RWPE2 (cell line): ENCODE measurements at regions not wholly inside any gene's neighbourhood (a gene's known extent, or its start where the extent isn't known, plus 50 kb on each side); places are given as distances from the start of the nearest gene placed in this dataset.
A peak's percentile ranks its signal among the peaks of the same experiment; 100 is the strongest.

ENCODE experiments used
- ATAC-seq: fragments of 200-7000 bp; cut with Tn5 transposase; 3 replicates; pipeline ENCODE4 v1.9.1; 2021; ENCODE audit warnings: low read depth
- DNase-seq: peaks from one replicate; pipeline ENCODE4 v3.0.0-alpha.2; 2020; ENCODE audit warnings: low spot score
- H3K27ac ChIP-seq: fragments of 450-650 bp; 2 replicates; pipeline ENCODE4 v1.5.1; 2017; ENCODE audit warnings: mild to moderate bottlenecking; ENCODE audit not compliant: poor library complexity, severe bottlenecking
- H3K27me3 ChIP-seq: fragments of 250-450 bp; sonication (Bioruptor Pico); 2 replicates; pipeline ENCODE4 v1.5.1; 2021; ENCODE audit warnings: mild to moderate bottlenecking, moderate library complexity; ENCODE audit not compliant: insufficient read depth, poor library complexity, severe bottlenecking
- H3K36me3 ChIP-seq: fragments of 250-450 bp; sonication (Bioruptor Pico); 2 replicates; pipeline ENCODE4 v1.5.1; 2020; ENCODE audit warnings: low read depth, mild to moderate bottlenecking, moderate library complexity
- H3K4me1 ChIP-seq: fragments of 250-450 bp; sonication (Bioruptor Pico); 2 replicates; pipeline ENCODE4 v1.5.1; 2021; ENCODE audit warnings: mild to moderate bottlenecking, moderate library complexity; ENCODE audit not compliant: insufficient read depth, poor library complexity, severe bottlenecking
- H3K4me3 ChIP-seq: fragments of 250-450 bp; sonication (Bioruptor Pico); 2 replicates; pipeline ENCODE4 v1.5.1; 2021; ENCODE audit warnings: mild to moderate bottlenecking, moderate library complexity; ENCODE audit not compliant: severe bottlenecking
- H3K9me3 ChIP-seq: fragments of 250-450 bp; sonication (Bioruptor Pico); 2 replicates; pipeline ENCODE4 v1.5.1; 2021; ENCODE audit warnings: mild to moderate bottlenecking, moderate library complexity; ENCODE audit not compliant: severe bottlenecking
- TF ChIP-seq, protein P1 (sequence below): fragments of 450-650 bp; IDR thresholded peaks from one replicate; pipeline ENCODE4 v1.5.1; 2017; ENCODE audit warnings: mild to moderate bottlenecking, moderate library complexity; ENCODE audit not compliant: poor library complexity, severe bottlenecking

DNA sequence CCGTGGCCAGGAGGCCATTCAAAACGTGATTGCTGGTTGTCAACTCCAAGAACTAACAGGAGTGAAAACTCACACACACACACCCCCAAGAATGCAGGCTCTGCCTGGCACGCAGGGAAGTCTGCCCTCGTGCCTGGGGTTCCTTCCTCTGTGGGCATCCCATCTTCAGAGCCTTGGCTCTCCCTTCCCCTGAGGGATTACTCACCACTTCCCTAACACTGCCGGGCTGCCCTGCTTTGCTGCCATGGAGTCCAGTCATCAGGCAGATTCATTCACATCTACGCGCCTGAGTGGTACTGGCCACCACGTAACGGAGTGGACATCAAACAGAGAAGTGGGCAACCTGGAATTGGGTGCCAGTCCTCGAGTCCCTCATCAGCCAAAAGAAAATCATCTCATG is 120.7 kb upstream of the TMEM45B start:
- Histone ChIP-seq H3K36me3 (no peaks in the 10 kb centered on the region), H3K9me3 (no peaks in the 10 kb centered on the region), H3K27ac (no peak overlapping the region), H3K4me3 (no peak overlapping the region), H3K4me1 (peaks cover 6% of the 10 kb centered on the region), H3K27me3 (no peaks in the 10 kb centered on the region)
- peak; percentile 60 for ATAC-seq
- TF ChIP-seq, protein P1, sequence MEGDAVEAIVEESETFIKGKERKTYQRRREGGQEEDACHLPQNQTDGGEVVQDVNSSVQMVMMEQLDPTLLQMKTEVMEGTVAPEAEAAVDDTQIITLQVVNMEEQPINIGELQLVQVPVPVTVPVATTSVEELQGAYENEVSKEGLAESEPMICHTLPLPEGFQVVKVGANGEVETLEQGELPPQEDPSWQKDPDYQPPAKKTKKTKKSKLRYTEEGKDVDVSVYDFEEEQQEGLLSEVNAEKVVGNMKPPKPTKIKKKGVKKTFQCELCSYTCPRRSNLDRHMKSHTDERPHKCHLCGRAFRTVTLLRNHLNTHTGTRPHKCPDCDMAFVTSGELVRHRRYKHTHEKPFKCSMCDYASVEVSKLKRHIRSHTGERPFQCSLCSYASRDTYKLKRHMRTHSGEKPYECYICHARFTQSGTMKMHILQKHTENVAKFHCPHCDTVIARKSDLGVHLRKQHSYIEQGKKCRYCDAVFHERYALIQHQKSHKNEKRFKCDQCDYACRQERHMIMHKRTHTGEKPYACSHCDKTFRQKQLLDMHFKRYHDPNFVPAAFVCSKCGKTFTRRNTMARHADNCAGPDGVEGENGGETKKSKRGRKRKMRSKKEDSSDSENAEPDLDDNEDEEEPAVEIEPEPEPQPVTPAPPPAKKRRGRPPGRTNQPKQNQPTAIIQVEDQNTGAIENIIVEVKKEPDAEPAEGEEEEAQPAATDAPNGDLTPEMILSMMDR: no peak
- no peak for DNase-seq

DNA sequence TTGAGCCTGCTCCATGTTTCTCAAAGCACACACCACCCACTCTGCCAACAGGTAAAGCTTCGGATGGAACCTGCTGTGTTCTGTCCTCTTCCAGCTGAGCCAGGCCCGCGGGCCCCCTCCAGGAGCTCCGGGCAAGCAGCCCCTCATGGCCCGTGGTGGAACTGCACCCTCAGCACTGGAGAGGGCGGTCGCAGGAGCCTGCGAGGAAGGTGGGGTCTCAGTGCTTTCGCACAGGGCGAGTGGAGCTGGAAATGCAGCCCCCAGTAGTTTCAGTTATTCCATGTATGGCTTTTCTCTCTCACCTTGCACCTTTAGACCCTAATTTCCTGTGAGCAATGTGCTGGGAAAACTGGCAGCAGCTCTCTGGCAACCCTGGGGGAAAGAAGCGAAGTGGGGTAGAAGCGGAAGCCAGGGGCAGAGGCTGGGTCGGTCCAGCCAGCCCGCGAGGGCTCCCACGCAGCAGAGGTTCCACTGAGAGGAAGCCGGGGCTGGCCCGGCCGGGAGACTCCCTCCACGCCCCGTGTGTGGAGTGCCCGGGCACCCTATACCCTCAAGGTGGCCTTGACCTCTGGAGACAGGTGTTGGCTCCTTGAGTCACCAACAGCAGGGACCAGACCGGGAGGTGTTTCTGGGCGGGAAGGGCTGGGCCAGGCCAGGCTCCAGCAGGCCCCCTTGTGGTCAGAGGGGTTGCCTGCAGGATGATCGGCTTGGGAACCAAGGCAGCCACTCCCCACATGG is 119.9 kb upstream of the TMEM45B start:
- H3K27me3 ChIP-seq: no peaks in the 10 kb centered on the region
- H3K4me1 ChIP-seq: peaks cover 9% of the 10 kb centered on the region
- no peaks in the 10 kb centered on the region for H3K9me3 ChIP-seq
- ATAC-seq: peak; percentile 22; the same call in 1 of the 3 replicates
- TF ChIP-seq, protein P1: peak; percentile 59
- no peak overlapping the region for H3K27ac ChIP-seq
- DNase-seq: no peak
- H3K4me3 ChIP-seq: no peak overlapping the region
- no peaks in the 10 kb centered on the region for H3K36me3 ChIP-seq

DNA sequence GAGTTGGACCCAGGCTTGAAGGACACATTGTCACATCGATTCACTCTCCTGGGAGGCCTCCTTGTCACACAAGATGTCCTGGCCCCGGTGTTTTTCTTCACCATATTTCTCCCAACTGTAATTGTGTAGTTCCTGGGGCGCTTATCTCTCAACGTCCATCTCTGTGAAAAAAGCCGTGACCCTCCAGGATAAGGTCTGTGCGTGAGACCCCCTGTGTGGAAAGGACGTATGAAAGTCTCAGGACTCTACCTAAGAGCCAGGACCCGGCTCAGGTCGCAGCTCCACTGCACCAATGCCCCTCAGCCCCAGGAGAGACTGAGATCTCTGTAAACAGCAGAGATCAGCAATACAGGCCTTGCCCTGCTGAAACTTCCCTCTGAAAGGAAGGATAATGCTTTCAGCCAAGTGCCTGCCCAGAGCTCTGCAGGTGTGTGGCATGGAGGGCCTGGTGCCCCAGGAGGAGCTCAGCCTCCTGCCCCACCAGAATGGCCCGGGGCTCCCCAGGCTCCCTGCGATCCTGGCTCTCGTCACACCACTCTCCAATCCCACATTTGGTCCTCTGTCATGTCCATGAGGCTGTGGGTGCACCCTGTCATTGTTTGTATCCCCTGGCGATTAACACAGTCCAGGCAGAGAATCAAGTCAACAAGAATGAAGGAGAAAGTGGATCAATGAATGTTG is 119.2 kb upstream of the TMEM45B start:
- H3K4me3 ChIP-seq: no peak overlapping the region
- TF ChIP-seq, protein P1: peak; percentile 23
- no peaks in the 10 kb centered on the region for H3K27me3 ChIP-seq
- H3K36me3 ChIP-seq: no peaks in the 10 kb centered on the region
- no peak for ATAC-seq
- no peaks in the 10 kb centered on the region for H3K9me3 ChIP-seq
- DNase-seq: no peak
- H3K27ac ChIP-seq: no peak overlapping the region
- H3K4me1 ChIP-seq: peaks cover 9% of the 10 kb centered on the region

- H3K36me3 ChIP-seq: no peaks in the 10 kb centered on the region
- peaks cover 10% of the 10 kb centered on the region for H3K4me1 ChIP-seq
- ATAC-seq: no peak
- H3K4me3 ChIP-seq: no peak overlapping the region
- no peak overlapping the region for H3K27ac ChIP-seq
- H3K27me3 ChIP-seq: no peaks in the 10 kb centered on the region
- H3K9me3 ChIP-seq: no peaks in the 10 kb centered on the region
- TF ChIP-seq, protein P1: no peak
- no peak for DNase-seq
Measured at GRCh38 chr11:129698212-129698611, 117.4 kb upstream of the TMEM45B start.

GRCh38 chr11:129699711-129700304 is 115.8 kb upstream of the TMEM45B start:
- no peak overlapping the region for H3K27ac ChIP-seq
- DNase-seq (no peak), ATAC-seq (peak; percentile 53; the same call in 2 of the 3 replicates)
- TF ChIP-seq, protein P1: no peak
- no peaks in the 10 kb centered on the region for H3K9me3 ChIP-seq
- no peak overlapping the region for H3K4me3 ChIP-seq
- H3K4me1 ChIP-seq: peaks cover 24% of the 10 kb centered on the region
- H3K36me3 ChIP-seq: no peaks in the 10 kb centered on the region
- H3K27me3 ChIP-seq: no peaks in the 10 kb centered on the region
